IPS-NIHi7 (cell line): ENCODE measurements at regions not wholly inside any gene's neighbourhood (a gene's known extent, or its start where the extent isn't known, plus 50 kb on each side); places are given as distances from the start of the nearest gene placed in this dataset.
"Not testable (repeated sequence)": the region's sequence is repeated elsewhere in the genome, so short reads cannot be mapped to it uniquely, and the experiment has no call there.

Experiments used
- DNase-seq: peaks from one replicate; pipeline ENCODE4 v3.0.0; 2012; ENCODE audit warnings: mixed read lengths; ENCODE audit errors: extremely low spot score

DNA sequence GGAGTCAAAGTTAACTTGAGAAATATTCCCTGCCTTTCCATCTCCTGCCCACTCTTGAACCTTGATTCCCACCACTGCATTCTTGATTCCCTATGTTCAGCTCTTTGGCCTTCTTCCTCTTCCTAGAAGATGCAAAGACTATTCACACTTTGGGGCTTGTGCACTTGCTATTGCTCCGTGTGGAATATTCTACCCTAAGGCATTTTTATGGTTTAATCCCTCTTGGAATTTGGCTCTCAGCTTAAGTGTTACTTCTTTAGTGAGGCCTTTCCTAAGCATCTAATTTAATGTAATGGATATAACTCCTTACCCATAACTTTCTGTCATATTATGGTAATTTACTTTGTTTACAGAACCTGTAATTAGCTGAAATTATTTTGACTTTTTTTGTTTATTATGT lies 318.9 kb upstream of the COL8A1 start:
- no peak for DNase-seq

DNA sequence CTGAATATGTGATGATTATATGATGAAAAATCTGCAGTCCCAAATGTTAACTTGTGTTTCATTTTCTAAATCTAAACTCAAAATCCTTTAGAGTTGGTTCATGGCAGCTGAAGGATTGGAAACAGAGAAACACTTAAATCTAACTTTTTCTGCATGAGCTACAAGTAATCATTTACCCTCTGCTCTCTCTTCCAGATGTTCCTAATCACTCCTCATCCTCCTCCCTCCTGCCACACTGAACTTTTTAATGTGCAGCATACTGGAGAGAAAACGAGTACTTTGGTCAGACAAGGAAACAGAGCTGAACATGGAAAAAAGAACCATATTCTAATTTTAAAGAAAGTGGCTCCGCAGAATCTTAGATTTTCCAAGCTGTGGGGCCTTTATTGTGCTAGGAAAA lies 321.2 kb upstream of the COL8A1 start:
- no peak for DNase-seq

DNA sequence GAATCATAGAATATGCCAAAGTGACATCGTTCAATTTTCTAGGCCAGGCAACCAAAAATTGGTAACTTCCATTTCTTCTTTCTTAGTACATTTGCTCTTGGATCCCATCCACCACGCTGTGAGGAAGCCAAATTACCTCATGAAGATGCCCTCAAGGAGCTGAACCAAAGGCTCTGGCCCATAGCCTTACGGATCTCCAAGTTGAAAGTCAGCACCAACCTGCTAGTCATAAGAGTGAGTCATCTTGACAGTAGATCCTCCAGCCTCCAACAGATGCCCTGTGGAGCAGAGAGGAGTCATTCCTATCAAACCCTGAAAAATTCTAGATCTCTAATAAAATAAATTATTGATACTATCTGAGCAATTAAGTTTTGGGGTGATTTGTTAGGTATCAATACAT lies 322.5 kb upstream of the COL8A1 start:
- no peak for DNase-seq

DNA sequence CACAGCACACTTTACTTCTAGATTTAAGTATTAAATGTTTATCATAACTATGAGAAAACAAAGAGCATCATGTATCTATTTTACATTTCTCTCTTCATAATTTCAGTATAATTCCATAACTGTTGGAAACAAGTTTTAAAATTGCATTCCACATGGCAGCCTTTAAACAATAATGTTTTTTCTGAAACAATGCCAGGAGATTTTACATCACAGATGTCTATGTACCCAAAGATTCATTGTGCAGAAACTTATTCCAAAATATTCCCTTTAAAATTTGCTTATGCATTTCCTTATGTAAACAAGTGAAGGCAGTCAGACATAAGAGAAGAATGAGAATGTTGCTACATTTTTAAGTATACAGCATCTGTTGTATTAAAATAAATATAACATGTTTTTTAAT lies 324.9 kb upstream of the COL8A1 start:
- DNase-seq, result no peak

DNA sequence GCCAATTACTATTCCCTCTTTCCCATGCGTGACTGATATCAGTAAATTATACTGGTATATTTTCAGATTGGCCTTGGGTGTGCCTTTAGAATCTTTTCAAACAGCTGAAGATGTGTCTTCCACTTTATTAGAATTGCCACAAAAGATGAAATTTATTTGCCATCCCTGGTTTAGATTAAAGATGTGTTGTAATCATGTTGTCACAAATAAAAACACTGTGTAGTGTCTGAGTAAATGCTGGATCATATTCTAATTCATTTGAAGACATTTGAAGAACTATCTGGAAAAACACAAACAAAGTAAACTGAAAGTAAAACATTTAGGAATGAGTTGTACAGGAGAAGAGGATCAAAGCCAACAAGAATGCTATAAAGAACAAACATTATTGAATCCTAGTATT lies 339.7 kb upstream of the COL8A1 start:
- no peak for DNase-seq

DNA sequence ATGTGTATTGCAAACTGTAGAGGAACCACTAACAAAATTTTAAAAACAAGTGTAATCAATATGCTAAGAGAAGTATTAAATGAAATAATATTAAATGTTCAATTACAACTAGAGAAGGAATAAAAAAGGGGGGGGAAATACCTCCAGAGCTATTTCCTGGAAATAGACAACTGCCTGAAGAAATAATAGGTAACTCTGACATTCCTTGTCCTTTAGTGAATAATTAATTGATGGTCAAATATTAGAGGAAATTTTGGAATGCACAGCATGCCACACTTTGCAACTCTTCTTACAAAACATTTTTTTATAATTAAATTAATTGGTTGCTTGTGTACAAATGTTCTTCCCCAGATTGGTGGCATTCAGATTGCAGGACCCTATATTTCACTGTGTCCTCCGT lies 342.6 kb upstream of the COL8A1 start:
- no peak for DNase-seq

DNA sequence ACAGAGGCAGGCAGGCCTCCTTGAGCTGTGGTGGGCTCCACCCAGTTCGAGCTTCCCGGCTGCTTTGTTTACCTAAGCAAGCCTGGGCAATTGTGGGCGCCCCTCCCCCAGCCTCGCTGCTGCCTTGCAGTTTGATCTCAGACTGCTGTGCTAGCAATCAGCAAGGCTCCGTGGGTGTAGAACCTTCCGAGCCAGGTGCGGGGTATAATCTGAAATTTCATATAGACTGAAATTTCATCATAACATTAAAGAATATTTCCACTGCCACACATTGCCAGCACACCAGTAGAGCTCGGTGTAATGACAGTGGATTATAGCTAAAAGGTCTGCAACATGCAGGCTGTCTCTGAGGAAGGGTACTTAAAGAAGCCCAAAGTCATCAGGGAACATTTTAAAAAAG lies 344.3 kb upstream of the COL8A1 start:
- not testable (repeated sequence) for DNase-seq

DNA sequence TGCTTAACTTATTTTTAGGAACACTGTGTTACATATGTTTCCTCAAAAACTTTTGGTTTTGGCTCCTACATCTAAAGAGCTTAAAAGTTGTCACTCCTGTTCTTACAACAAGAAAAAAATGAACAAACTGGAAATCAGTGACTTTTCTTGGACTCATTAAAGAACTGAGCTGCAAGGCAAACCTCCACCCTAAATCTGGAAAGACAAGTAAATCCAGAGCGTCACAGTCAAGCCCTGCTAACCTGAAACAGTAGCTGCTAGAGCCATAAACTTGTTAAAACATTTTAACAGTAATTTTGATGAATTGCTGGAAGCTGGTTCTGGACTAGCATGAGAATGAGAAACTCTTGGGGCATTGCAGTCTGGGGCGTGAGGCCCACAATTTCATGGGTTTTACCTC lies 350.5 kb upstream of the COL8A1 start:
- no peak for DNase-seq

DNA sequence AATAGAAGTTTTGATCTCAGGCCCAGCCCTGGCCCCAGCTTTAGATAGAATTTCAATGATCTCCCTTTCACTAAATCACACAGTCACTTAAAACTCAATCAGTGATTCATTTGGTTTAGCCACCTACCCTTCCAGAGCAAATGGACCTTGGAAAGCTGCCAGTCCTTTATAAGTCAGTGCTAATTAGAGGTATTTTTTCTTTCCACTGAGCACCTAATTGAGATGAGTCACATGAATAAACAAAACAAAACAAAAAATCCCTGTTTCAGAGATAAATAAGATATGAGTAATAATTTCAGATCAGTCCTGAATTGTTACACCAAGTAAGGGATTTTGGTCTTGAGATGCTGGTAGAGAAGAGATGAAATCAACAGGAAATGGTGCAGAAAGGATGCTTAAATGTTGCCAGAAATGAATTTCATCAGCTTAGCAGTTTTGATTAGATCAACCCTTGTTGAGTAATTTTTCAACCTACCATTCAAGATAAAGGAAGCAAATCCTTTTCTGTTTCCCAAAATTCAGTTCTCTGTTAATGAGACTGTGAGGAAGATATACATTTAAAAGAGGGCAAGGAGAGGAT lies 352.0 kb upstream of the COL8A1 start:
- no peak for DNase-seq

DNA sequence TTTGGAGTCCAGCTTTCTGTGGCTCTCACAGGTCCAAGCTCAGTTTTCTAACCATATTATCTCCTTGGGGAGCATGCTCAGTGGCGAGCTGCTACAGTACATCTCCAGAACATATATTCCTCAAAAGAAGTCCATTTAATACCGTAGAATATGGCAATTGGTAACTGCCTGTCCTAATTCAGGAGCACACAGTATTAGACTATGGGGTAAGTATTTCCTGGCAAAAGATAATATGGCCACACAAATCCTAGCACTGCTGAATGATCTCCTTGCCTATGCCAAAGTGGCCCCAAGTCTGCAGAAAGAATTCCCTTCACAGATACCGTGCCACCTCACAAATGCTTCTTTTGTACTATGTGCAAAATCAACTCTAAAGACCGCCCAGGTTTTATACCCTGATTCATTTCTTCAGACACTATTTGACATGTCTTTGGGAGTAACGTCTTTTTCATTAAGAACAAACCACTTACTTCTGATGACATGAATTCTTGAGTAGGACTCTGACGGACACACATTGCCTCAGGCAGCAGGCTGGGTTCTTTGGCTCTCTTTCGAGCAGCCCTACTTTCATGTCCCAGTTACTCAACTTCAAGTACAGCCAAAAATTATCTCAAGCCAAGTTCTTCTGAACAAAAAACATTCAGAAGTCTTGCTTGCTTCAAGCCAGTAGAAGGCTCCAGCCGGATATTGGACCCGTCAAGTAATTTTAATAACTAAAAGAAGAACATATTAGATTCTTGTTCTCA lies 368.3 kb upstream of the DCBLD2 start:
- no peak for DNase-seq

DNA sequence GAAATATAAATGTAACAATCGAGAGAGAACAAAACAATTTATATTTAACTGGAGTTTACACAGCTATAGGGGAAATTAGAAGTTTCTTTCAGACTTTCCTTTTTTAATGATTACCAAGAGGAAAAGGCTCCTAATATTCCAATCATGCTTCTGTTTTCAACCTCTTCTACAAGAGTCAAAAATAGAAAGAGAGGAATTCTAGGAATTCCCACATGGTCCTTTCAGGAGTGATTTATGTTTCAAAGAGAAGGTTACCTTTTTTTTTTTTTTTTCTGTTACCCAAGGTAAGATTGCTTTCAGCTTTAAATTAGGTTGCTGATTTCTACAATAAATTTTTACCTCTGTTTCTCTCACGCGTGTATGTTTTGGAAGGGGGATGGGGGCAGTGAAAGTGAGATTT lies 355.3 kb upstream of the DCBLD2 start:
- no peak for DNase-seq

DNA sequence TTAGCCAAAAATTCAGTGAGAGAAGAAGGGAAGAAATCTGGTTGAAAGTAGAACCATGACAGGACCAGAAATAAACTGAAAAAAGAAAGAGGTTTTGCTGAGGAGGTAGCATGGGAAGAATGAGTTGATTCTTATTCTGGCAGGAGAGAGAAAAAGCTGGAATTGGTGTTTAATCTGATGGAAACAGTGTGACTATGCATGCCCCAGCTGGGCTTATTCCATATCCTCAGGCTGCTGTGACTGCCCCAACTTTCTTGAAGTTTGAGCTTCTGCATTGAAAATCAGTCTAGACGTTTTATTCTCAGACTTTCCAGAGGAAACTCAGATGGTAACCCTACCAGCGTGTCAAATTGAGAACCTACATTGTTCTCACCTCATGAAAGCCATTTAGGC lies 352.5 kb upstream of the DCBLD2 start:
- DNase-seq, result no peak

DNA sequence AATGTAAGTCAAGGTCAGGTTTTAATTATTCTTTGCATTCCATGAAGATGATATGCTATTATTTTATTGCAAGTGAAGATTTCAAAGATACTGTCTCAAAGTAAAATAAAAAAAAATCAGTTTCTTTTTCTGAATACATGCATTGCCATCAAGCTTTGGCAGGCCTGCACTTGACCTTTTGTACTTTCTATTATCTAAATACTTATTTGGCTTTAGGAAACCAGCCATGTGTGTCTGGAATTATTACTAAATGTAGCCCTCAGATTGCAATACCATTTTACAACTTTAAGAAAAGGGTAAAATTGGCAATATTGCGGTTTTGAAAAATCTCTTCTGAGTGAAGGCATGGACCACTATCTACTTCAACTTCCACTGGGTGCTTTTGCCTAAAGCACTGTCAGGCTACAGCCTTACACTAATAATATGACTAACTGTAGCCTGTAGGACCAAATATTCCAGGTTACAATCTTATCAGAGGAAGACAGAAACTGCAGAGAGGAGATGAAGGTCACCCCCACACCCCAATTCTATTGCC lies 349.4 kb upstream of the DCBLD2 start:
- DNase-seq, result no peak

DNA sequence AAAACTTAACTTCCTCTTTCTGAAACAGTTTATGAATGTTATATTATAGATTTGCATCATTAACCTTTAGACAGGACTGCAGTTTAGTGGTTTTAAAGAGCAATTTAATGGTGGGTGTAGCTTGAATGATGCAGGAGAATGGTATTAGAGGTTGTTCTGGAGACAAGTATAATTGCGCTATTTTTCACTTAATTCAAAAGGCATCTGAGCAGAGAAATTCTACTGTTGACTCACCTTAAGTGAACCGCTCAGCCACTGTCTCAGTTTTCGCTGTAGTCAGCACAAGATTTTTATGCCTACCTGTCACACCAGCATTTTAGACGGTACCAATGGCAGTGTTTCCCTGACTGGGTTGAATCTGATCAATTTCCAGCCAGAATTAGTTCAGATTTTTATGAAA lies 348.8 kb upstream of the DCBLD2 start:
- no peak for DNase-seq

DNA sequence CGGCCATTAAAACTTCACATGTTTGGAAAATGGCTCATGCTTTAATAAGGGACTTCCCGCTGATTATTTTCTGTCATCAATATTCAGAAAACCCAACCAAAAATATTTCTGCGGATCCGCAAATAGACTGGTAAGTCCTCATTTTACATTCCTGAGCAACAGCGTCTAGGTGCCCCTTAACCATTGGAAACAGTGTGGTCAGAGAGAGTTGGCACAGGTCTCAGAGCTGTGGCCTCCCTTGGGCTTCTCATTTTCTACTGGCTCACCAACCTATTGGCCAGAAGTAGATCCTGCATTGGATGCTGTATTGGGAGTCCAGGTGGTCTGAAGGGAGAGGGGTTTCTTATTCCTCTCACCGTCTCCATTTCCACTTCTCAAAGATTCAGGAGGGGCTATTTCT lies 348.1 kb upstream of the DCBLD2 start:
- DNase-seq, result no peak

DNA sequence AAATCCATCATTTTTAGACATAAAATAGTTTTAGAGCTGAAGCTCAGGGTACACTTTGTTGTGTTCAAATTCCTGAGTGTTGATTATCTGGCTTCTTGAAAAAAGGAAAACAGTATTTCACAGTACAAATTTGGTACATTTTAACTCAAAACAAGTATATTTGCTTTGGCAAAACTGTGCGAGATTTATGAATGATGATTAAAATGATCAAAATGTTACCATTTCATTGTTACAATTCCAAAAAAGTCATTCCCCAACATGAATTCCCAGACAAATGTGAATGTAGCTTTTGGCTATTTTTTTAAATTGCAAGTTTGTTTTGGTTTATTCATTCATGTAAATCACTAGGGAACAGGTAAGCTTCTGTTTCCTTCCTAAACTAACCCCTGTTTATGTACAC lies 347.4 kb upstream of the DCBLD2 start:
- DNase-seq, result no peak

DNA sequence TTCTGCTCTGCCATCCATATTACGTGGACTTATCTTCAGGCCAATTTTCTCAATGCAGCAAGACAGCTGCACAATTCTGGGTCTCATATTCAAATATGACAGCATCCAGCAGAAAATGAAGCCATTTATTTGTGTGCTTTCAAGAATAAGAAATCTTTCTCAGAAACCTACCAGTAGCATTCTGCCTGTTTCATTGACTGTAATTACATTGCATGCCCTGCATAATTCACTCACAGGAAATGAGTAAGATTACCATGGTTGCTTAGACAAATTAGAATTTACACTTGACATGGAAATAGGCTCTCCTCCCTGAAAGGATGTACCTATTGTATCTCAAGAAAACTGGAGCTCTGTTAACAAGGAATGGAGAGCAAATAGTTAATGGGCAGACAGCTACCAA lies 346.6 kb upstream of the DCBLD2 start:
- DNase-seq, result no peak

DNA sequence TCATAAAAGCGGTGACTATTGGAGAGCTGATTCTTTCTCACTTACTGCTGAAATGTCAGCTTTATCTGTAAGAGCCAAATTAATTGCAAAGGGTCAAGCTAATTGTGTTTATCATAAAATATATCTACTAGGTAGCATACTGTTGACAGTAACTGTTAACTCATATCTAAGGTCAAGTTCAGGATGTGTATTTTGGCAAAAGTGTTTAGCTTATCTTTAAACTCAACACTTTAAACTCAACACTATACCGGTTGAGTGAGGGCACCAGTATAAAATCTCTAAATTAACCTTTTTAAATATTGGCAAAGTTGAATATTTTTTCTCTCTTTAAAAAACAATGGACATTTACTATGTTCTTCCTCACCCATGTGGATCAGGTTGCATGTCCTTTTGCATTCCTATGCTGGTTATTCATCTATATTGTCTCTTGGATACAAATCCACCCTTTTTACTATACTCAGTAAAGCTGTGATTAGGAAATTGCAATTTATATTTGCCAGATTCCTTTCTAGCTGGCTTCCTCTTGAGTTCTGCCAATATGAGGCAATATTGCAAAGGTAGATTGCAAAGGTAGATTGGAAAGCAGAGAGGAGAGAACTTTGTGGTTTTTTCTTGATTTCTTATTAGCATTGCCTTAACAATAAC lies 344.6 kb upstream of the DCBLD2 start:
- no peak for DNase-seq

DNA sequence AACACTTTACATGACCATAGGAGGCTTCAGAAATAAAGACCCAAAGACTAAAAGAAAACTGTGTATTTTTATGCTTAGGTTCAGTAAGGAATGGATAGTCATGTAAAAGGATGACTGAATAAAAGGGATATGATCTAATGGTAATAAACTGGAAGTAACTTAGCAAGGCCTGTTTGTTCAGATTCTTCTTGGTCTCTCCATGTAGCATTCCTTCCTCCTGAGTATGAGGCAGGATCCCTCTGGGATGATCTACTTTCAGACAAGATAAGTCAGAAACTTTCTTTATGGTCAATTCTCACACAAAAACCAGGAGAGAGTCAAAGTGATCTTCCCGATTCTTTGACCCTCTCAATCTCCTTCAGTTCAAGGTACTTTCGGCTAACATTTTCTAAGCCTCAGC lies 340.8 kb upstream of the DCBLD2 start:
- DNase-seq, result no peak

DNA sequence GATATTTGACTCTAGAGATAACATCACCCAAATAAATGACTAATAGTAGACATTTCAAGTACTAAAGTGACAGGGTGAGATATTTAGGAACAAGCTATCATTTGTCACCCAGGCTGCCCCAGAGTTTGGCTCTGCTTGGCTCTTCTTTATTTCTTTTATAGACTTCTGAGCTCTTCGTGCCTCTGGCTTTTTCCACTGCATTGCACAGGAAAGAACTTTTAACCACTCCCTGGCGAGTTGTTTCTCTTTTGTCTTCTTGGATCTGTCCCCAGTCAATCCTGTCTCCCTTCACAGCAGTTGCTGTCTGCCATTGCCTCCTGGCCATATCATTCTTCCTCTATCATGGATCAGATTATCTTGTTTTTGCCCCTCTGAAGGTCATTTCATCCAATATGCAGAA lies 339.2 kb upstream of the DCBLD2 start:
- DNase-seq, result no peak

DNA sequence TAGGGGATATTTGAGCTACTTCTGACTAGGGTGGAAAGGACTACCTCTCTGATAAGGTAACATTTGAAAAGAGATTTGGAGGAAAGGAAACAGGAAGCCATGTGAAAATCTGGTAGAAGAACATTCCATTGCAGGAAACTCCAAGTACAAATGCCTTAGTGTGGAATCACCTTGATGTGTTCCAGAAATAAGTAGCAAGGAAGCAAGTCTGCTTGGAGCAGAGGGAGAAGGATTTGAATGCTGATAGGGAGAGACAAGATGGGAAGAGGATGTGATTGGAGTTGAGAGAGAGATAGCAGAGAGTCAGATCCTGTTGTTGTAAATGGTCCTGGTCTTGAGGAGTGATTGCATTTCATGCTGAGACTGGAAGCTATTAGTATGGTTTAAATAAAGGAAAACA lies 335.1 kb upstream of the DCBLD2 start:
- DNase-seq, result no peak

DNA sequence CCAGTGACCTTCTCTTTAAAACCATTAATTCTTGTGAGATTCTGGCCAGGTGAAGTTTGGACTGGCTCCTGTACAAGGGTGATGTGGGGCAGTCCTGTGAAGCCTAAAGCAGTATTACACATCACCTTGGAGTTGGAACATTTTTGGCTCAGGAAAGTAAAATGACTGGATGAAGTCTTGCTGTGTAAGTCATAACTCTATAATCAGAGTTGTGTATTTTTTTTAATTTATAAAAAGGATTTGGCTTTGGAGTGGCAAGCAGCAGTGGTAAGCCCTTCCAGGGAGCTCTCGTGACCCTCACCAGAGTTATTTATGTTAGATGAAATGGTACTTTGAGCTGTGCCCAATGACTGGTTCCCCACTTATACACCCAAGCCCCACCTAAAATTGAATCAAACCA lies 331.2 kb upstream of the DCBLD2 start:
- DNase-seq, result no peak

DNA sequence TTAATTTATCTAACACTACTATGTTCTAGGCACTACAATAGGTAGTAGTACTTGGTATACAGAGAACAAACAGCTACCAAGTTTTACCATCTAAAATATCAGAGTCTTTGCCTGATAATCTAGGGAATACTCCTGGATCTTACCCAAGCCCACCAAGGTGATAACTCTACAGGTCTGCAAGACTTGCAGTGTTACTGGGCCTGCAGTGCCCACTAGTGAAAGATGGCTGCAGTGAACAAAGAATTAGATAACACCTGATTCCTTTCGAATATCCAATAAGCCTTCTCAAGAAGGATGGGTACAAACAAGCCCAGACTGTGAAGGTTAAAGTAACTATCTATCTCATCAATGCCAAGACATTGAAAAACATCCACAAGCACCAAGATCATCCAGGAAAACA lies 317.0 kb upstream of the DCBLD2 start:
- peak; percentile 10 for DNase-seq
